Left forelimb (tissue), 1 donor: ENCODE measurements at regions not wholly inside any gene's neighbourhood (a gene's known extent, or its start where the extent isn't known, plus 50 kb on each side); places are given as distances from the start of the nearest gene placed in this dataset.

Experiments
- DNase-seq: peaks from one replicate; pipeline ENCODE4 v3.0.0-alpha.2; 2018; ENCODE audit warnings: low spot score

GRCh38 chr3:14286887-14287500, 108.4 kb downstream of the LSM3 start:
- no peak for DNase-seq

GRCh38 chr3:14288177-14288788, 109.7 kb downstream of the LSM3 start:
- no peak for DNase-seq

- DNase-seq: no peak
Measured at GRCh38 chr3:14288833-14289451, 110.3 kb downstream of the LSM3 start.

GRCh38 chr3:14289590-14290461, 111.2 kb downstream of the LSM3 start:
- no peak for DNase-seq

GRCh38 chr3:14290631-14291385, 111.6 kb upstream of the SLC6A6 start:
- no peak for DNase-seq

GRCh38 chr3:14295037-14295436, 107.4 kb upstream of the SLC6A6 start:
- no peak for DNase-seq

- DNase-seq: no peak
Measured at GRCh38 chr3:14295801-14296200, 106.6 kb upstream of the SLC6A6 start.

GRCh38 chr3:14297305-14297704, 105.1 kb upstream of the SLC6A6 start:
- DNase-seq: no peak

GRCh38 chr3:14297784-14298236, 104.6 kb upstream of the SLC6A6 start:
- no peak for DNase-seq

- DNase-seq: no peak
Measured at GRCh38 chr3:14298442-14298841, 104.0 kb upstream of the SLC6A6 start.

GRCh38 chr3:14298991-14299555, 103.3 kb upstream of the SLC6A6 start:
- DNase-seq: no peak

- no peak for DNase-seq
Measured at GRCh38 chr3:14299767-14300166, 102.6 kb upstream of the SLC6A6 start.

- no peak for DNase-seq
Measured at GRCh38 chr3:14300721-14301399, 101.5 kb upstream of the SLC6A6 start.

GRCh38 chr3:14301558-14301957, 100.8 kb upstream of the SLC6A6 start:
- DNase-seq: no peak

- DNase-seq: no peak
Measured at GRCh38 chr3:14303336-14304100, 98.9 kb upstream of the SLC6A6 start.

- DNase-seq: no peak
Measured at GRCh38 chr3:14304101-14305045, 98.0 kb upstream of the SLC6A6 start.

- no peak for DNase-seq
Measured at GRCh38 chr3:14305324-14305723, 97.1 kb upstream of the SLC6A6 start.

- no peak for DNase-seq
Measured at GRCh38 chr3:14306142-14306541, 96.3 kb upstream of the SLC6A6 start.
